OCI-LY3 (cell line): ENCODE measurements at regions not wholly inside any gene's neighbourhood (a gene's known extent, or its start where the extent isn't known, plus 50 kb on each side); places are given as distances from the start of the nearest gene placed in this dataset.
"Not testable (repeated sequence)": the region's sequence is repeated elsewhere in the genome, so short reads cannot be mapped to it uniquely, and the experiment has no call there.

ENCODE experiments used
- CTCF ChIP-seq: fragments of 200-600, 300-600 bp; sonication (generic); IDR thresholded peaks from 2 replicates; pipeline ENCODE4 v1.5.1; 2014; ENCODE audit warnings: antibody characterized with exemption, low read length, low read depth
- EZH2phosphoT487 ChIP-seq: fragments of 200-600 bp; shearing (Covaris generic); IDR thresholded peaks from 2 replicates; pipeline ENCODE4 v1.6.1; 2018; ENCODE audit warnings: antibody characterized with exemption, mixed run types, low read depth

GRCh38 chr2:87285139-87285538 is 263.5 kb upstream of the PLGLB1 start:
- not testable (repeated sequence) for TF ChIP-seq CTCF, EZH2phosphoT487
